Tibial nerve (tissue), 4 donors: ENCODE measurements at regions not wholly inside any gene's neighbourhood (a gene's known extent, or its start where the extent isn't known, plus 50 kb on each side); places are given as distances from the start of the nearest gene placed in this dataset.

Experiments
- EP300 ChIP-seq, 2 donors: sonication (generic); formaldehyde crosslinking; IDR thresholded peaks; one replicate each; pipeline ENCODE4 v1.6.1; 2017; ENCODE audit warnings: antibody characterized with exemption in 2 of 2, mild to moderate bottlenecking in 1 of 2
- POLR2A ChIP-seq, 2 donors: fragments of 450-650 bp; IDR thresholded peaks; one replicate each; pipeline ENCODE4 v1.6.1; 2017; ENCODE audit warnings: antibody characterized with exemption in 2 of 2, mild to moderate bottlenecking in 2 of 2, moderate library complexity in 2 of 2
- TF ChIP-seq, protein P1 (sequence below), 5 experiments: fragments of 200-600 bp in 3 of 5; fragments of 450-650 bp in 2 of 5; sonication (generic) in 3 of 5; IDR thresholded peaks; one replicate each; pipeline ENCODE4 v1.5.1; 2016 to 2019; ENCODE audit warnings: antibody characterized with exemption in 5 of 5, mild to moderate bottlenecking in 3 of 5, moderate library complexity in 2 of 5

DNA sequence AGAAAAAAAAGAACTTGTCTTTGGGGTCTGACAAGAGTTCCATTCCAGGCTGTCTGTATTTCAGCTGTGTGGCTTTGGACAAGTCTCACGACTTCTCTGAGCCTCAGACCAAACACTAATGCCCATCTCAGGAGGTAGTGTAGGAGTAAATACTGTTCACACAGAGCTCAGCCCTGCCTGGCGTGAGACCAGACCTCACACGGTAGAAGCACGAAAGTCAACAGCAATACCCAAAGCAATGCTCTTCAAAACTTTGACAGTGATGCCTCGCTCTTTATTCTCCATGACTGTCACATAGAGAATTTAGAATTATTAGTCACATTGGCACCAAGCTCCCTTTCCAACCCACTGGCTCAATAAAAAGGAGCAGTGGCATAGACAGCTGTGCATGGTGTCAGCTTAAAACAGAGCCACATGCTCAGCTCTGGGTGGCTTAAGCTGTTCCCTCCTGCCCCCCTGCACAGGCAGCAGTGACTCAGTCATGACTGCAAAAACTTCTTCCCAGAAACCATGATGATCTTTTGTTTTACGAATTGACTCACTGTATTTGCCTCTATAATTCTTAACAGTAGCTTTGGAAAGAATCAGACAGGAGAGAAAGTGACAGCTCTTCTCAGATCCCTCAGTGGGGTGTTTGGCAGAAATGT lies 74.0 kb upstream of the PHF21B start:
- TF ChIP-seq, protein P1, sequence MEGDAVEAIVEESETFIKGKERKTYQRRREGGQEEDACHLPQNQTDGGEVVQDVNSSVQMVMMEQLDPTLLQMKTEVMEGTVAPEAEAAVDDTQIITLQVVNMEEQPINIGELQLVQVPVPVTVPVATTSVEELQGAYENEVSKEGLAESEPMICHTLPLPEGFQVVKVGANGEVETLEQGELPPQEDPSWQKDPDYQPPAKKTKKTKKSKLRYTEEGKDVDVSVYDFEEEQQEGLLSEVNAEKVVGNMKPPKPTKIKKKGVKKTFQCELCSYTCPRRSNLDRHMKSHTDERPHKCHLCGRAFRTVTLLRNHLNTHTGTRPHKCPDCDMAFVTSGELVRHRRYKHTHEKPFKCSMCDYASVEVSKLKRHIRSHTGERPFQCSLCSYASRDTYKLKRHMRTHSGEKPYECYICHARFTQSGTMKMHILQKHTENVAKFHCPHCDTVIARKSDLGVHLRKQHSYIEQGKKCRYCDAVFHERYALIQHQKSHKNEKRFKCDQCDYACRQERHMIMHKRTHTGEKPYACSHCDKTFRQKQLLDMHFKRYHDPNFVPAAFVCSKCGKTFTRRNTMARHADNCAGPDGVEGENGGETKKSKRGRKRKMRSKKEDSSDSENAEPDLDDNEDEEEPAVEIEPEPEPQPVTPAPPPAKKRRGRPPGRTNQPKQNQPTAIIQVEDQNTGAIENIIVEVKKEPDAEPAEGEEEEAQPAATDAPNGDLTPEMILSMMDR (IDR thresholded peaks at IDR 0.05) = no peak
- TF ChIP-seq POLR2A (IDR thresholded peaks at IDR 0.05) (no peak), EP300 (IDR thresholded peaks at IDR 0.05) (no peak)
